Esophagus squamous epithelium (tissue), 4 donors: ENCODE measurements at regions not wholly inside any gene's neighbourhood (a gene's known extent, or its start where the extent isn't known, plus 50 kb on each side); places are given as distances from the start of the nearest gene placed in this dataset.
"Not testable (repeated sequence)": the region's sequence is repeated elsewhere in the genome, so short reads cannot be mapped to it uniquely, and the experiment has no call there.

ENCODE experiments used
- CTCF ChIP-seq, 6 experiments: fragments of 450-650 bp in 4 of 6; fragments of 200-600 bp in 2 of 6; sonication (generic) in 2 of 6; IDR thresholded peaks; one replicate each; pipeline ENCODE4 v1.5.1; 2016 to 2019; ENCODE audit warnings: antibody characterized with exemption in 6 of 6, mild to moderate bottlenecking in 4 of 6, moderate library complexity in 4 of 6
- POLR2A ChIP-seq, 4 donors: fragments of 450-650 bp; IDR thresholded peaks; one replicate each; pipeline ENCODE4 v1.6.1; 2017; ENCODE audit warnings: antibody characterized with exemption in 4 of 4, mild to moderate bottlenecking in 4 of 4, moderate library complexity in 3 of 4

- not testable (repeated sequence) for TF ChIP-seq CTCF, POLR2A (IDR thresholded peaks at IDR 0.05)
Measured at GRCh38 chr16:60359866-60360265, 1625.8 kb upstream of the GOT2 start.
